Stimulated activated CD8-positive, alpha-beta memory T cell treated with anti-CD3 and anti-CD28 coated beads, Interleukin-7, amount 100 ng/mL, for 48 hours (primary cell): ENCODE measurements at regions not wholly inside any gene's neighbourhood (a gene's known extent, or its start where the extent isn't known, plus 50 kb on each side); places are given as distances from the start of the nearest gene placed in this dataset.
"Not testable (repeated sequence)": the region's sequence is repeated elsewhere in the genome, so short reads cannot be mapped to it uniquely, and the experiment has no call there.

Experiments
- DNase-seq, 2 donors: peaks; one replicate each; pipeline ENCODE4 v3.0.0-alpha.2; 2020; ENCODE audit warnings: low read depth in 1 of 2; ENCODE audit errors: extremely low read depth in 1 of 2

DNA sequence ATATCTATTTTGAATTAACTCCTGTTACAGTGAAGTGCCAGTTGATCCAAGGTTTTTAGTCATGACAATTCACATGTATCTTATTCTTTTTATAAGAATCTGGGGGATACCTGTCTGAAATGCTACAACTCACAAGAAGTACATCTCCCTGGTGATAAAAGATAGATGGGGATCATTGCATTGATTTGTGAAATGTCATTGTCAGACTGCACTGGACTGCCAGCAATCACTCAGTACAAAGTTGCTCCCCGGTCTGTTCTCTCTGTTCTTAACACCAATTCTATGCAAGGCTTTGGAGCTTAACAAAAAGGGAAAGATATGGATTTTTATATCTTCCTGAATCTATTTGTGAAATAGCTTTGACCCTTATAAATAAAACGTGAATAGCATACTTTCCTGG, 171.8 kb upstream of the PCSK5 start:
- no peak for DNase-seq

DNA sequence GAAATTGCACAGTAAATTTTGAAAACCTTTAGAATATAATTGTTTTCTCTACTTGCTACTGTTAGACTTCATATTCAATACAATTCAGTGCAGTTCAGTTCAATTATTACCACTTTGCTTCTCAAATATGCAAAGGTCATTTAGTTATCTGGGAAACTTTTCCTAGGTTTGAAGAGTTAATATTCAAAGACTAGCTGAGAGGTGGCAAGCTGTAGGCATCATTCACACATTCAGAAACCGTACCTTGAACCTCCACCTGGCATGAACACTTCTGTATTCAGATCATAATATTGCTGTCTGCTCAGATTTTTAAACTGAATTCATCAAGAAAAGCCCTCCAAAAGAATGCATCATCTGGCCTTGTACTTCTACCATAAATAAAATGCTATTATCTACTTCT, 162.1 kb upstream of the PCSK5 start:
- DNase-seq: no peak

GRCh38 chr9:75734802-75735201, 155.7 kb upstream of the PCSK5 start:
- DNase-seq: no peak

DNA sequence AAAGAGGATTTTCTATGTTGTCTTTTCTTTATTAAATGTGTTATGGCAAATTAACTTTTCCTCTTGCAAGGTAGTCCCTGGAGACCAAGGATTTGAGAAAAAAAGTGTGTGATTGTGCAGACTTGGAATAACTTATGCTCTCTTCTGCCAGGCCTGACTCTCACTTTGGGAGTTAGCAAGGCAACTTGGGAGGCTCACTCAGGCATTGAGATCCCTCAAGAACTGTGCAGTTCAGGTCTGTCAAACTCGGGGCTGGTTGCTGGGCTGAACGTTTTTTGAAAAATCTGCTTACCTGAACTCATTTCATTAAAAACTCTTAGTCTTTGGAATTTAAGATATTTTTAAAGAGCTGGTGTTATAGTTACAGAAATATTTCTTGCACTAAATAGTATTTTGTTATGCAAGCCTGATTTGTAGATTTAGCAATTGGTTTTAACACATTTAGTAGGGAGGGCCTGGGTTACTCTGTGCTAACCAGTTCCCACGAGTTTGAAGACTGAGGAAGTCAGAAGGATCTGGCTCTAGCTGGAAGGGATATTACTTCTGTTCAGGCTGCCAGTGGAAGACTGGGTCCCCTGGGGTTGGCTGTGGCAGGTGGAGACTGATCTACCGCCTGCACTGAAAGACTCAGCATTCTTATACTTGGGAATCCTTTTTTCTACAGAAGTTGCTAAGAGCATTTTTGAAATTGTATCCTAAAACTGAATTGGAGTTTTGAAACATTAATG, 150.4 kb upstream of the PCSK5 start:
- no peak for DNase-seq

DNA sequence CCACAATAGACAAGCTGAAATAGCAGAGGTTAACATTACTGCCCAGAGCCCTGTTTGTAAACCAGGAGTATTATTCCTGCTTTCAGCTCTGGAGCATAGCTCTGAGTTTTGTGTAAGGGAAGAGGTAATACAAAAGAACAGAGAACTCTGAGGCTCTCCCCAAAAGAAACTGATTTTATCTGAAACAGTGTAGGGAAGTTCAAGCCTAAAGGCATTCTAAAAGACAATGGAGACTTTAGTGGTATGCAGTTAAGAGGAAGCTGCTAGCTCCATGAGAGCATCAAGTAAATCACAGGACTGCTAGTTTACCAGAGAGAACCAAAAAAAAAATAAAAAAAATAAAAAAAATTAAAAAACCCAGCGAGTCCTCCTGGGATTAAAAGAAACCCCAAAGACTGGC, 146.6 kb upstream of the PCSK5 start:
- DNase-seq: no peak

DNA sequence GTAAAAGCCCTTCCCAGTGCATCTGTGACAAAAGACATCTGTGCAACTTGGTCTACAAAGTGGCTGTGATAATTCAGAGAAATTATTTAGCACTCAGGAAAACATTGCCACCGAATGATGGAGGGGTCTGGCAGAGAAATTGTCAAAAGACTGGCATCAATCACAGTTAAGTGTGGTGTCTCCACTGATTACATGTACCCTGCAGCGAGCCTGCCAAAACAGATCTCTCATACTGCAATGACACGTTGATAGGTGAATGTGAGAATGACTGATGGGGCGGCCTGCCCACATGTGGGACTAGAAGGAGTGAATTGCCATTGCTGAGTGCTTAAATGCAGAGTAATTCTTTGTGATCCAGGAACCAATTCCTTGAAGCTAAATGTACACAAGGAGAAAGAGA, 136.4 kb upstream of the PCSK5 start:
- DNase-seq: no peak

DNA sequence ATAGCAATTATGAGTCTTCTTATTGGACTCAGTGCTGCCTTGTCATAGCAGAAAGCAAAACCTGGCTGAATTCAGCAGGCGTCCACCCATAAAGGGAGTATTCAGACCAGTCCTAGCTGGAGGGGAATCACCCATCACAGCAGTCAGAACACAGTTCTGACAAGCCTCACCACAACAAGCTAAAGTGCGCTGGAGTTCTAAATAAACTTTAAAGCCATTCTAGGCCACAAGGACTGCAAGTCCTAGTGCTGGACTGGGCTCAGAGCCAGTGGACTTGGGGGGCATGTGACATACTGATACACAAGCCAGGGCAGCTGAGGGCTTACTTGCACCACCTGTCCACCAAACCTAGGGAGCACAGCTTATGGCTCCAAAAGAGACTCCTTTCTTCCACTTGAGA, 115.3 kb upstream of the PCSK5 start:
- DNase-seq: no peak

DNA sequence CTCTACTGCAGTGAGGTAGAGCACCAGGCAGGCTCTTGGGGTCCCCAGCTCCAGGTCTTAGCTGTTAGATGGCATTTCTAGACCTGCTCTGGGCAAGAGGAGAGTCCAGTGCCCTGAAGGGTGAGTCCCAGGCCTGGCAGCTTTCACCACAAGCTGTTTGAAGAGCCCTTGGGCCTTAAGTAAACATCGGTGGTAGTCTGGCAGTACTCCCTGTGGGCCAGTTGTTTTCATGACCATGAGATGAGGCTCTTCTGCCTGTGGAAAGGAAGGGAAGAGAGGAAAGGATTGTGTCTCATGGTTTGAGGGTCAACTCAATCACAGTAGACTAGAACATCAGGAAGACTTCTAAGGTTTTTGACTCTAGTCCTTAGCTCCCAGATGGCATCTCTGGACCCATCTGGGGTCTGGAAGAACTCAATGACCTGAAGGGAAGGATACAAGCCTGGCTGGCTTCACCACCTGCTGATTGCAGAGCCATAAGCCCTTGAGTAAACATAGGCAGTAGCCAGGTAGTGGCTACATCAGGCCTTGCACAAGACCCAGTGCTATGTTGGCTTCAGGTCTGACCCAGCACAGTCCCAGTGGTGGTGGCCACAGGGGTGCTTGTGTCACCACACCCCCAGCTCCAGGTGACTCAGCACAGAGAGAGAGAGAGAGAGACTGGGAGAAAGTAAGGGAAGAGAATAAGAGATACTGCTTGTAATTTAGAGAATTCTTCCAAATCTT, 114.3 kb upstream of the PCSK5 start:
- no peak for DNase-seq

- DNase-seq: no peak
These were observed 110.3 kb upstream of the PCSK5 start for GRCh38 chr9:75780185-75780584.

DNA sequence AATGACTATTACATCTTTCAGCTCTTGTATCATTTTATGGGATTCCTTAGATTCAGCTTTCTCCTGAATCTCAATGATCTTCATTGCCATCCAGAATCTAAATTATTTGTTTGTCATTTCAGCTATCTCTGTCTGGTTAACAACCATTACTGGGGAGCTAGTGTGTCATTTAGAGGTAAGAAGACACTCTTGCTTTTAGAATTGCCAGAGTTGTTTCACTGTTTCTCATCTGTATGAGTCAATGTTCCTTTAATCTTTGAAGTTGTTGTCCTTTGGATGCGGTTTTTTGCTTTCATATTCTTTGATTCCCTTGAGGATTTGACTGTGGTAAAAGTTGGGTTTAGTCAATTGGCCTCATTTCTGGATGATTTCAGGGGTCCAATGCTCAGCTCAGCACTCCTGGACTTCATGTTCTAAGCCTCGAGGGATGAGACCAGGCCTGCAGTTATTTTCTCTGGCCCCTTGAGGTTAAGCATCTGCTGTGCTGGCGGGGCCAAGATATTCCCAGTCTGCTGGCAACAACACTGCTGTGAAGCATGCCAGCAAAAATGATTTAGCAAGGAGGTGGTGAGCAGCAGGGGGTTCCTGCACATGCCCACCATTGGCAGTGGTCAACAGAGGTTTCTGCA, 102.4 kb upstream of the PCSK5 start:
- no peak for DNase-seq

DNA sequence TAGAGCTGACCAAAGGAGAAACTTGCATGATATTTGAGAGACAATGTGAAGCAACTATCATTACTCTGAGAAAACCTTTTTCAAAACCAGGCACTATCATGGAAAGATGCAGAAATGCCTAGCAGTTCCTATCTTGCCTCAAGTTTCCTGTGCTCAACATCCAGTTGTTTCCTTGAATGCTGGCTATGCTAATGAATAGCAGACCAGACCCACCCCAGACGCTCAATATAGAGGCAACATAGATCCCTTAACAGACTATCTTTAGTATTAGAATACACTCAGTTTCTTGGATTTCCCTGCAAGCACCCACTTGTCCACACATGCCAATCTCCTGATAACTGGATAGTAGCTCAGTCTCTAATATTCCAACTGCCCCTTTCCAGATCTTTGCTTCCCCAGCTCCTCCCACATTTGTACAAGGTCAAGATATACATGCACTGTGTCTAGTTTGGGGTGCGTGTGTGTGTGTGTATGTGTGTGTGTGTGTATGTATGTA, 93.3 kb upstream of the PCSK5 start:
- no peak for DNase-seq

- DNase-seq: no peak
These were observed 92.0 kb upstream of the PCSK5 start for GRCh38 chr9:75798505-75798904.

DNA sequence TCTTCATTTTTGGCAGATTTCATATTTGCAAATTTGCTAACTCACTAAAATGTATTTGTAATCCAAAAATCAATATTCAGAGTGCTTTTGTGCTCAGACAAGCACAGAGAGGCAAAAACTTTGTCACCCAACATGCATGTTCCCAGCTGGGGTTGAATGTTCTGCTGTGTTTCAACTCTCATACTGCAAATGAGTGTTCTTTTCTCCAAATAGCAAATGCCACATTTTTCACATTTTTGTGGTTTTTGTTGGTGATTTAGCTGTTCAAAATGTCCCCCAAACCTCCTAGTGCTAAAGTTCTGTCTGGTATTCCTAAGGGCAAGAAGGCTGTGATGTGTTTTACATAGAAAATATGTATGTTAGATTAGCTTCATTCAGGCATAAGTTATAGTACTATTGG, 87.3 kb upstream of the PCSK5 start:
- DNase-seq: no peak

- no peak for DNase-seq
These were observed 80.4 kb upstream of the PCSK5 start for GRCh38 chr9:75810063-75810462.

DNA sequence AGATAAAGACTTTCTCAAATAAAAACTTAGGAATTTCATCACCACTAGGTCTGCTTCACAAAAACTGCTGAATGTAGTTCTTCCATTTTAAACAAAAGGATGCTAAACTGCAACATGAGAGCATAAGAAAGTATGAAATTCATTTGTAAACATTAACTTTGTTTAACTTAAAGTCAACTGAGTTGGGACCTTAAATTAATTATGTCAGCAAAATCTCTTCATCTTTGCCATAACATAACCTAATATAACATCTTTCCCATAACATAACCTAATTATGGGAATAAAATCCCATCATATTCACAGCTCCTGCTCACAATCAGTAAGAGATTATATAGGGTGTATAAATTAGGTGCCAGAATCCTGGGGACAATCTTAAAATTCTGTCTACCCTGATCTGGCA, 78.8 kb upstream of the PCSK5 start:
- no peak for DNase-seq

- DNase-seq: no peak
These were observed 78.3 kb upstream of the PCSK5 start for GRCh38 chr9:75812141-75812540.

GRCh38 chr9:75814667-75815066, 75.8 kb upstream of the PCSK5 start:
- DNase-seq: no peak

DNA sequence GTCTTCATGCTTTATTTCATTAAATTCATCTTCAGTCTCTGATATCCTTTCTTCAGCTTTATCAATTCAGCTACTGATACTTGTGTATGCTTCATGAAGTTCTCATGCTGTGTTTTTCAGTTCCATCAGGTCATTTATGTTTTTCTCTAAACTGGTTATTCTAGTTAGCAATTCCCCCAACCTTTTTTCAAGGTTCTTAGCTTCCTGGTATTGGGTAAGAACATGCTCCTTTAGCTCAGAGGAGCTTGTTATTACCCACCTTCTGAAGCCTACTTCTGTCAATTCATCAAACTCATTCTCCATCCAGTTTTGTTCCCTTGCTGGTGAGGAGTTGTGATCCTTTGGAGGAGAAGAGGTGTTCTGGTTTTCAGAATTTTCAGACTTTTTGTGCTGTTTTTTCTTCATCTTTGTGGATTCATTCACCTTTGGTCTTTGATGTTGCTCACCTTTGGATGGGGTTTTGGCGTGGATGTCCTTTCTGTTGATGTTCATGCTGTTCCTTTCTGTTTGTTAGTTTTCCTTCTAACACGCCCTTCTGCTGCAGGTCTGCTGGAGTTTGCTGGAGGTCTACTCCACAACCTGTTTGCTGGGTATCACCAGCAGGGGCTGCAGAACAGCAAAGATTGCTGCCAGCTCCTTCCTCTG, 69.9 kb upstream of the PCSK5 start:
- DNase-seq: not testable (repeated sequence)

DNA sequence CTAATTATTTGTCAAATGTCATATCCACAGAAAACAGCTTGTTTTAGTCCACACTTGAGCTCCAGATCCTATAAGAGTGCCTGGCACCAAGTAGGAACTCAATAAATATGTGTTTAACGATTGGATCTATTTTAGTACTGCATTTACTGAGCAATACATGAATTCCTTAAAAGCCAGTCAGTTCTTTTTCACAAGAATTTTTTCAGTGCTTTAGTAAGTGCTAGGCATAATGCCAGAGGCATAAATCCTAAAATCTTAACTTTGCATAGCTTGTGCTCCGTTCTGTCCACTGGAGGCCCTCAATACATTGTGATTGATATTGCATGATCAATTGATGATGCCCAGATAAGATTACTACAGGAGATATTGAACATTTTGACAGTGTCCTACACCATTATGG, 67.3 kb upstream of the PCSK5 start:
- no peak for DNase-seq

GRCh38 chr9:75824816-75825568, 65.5 kb upstream of the PCSK5 start:
- DNase-seq: no peak

GRCh38 chr9:75826314-75826713, 64.2 kb upstream of the PCSK5 start:
- no peak for DNase-seq
